ENCODE measurements at regions not wholly inside any gene's neighbourhood (a gene's known extent, or its start where the extent isn't known, plus 50 kb on each side); places are given as distances from the start of the nearest gene placed in this dataset.

GRCh38 chr16:82231008-82231787 lies 61.2 kb upstream of the MPHOSPH6 start:
- ChIA-PET CTCF (ENCODE audit: partially characterized antibody) (interaction anchor here (0.8 to 6.9 kb wide), 22 partner anchors 8 to 337 kb away, joined by 3 to 46 read pairs (median 4); no protein-coding TSS in a partner anchor), POLR2A (ENCODE audit: partially characterized antibody) (no interaction called here)
- Histone ChIP-seq H3K79me2 (ENCODE audit: control insufficient read depth in 1 of 2, insufficient read depth in 2 of 2, low read length in 2 of 2) (no peaks in the 10 kb centered on the region), H2AK5ac (ENCODE audit: low read depth, low read length) (no peak overlapping the region), H3K9me3 (ENCODE audit: insufficient read depth in 2 of 2, low read depth in 1 of 2, low read length in 1 of 2) (no peaks in the 10 kb centered on the region), H2AFZ (ENCODE audit: low read length) (no peak overlapping the region), H3K4me3 (ENCODE audit: extremely low read depth in 1 of 4, insufficient read depth in 2 of 4, low read depth in 3 of 4, low read length in 4 of 4) (no peak overlapping the region), H3K4me1 (replicated peaks in 1 of 4; ENCODE audit: control insufficient read depth in 3 of 4, insufficient read depth in 4 of 4, low read length in 3 of 4) (no peaks in the 10 kb centered on the region), H2BK120ac (replicated peaks; ENCODE audit: low read depth, low read length) (no peak overlapping the region), H2BK20ac (ENCODE audit: low read length) (no peak overlapping the region), H3K56ac (replicated peaks; ENCODE audit: insufficient read length, low read depth, low read length) (no peak overlapping the region), H2BK15ac (ENCODE audit: low read length) (no peak overlapping the region), H2BK5ac (ENCODE audit: low read depth, low read length) (no peak overlapping the region), H3K23ac (ENCODE audit: insufficient read length) (no peak overlapping the region), H4K8ac (ENCODE audit: extremely low read depth, insufficient read depth, low read length) (no peak overlapping the region), H3K79me1 (ENCODE audit: low read depth, low read length) (no peaks in the 10 kb centered on the region), H3K4ac (replicated peaks; ENCODE audit: insufficient read length, low read depth, low read length) (no peak overlapping the region), H3K27ac (ENCODE audit: low read depth, low read length) (no peak overlapping the region), H3K18ac (ENCODE audit: extremely low read depth, low read length) (no peak overlapping the region), H3K4me2 (ENCODE audit: insufficient read depth in 1 of 2, low read depth in 2 of 2, low read length in 2 of 2) (no peak overlapping the region), H4K20me1 (replicated peaks in 1 of 2; ENCODE audit: control insufficient read depth in 1 of 2, insufficient read depth in 2 of 2, low read length in 2 of 2) (no peaks in the 10 kb centered on the region), H4K91ac (replicated peaks; ENCODE audit: insufficient read length, low read length) (no peak overlapping the region), H4K5ac (ENCODE audit: insufficient read length, low read depth, low read length) (no peak overlapping the region), H3K36me3 (ENCODE audit: control insufficient read depth in 2 of 4, insufficient read depth in 4 of 4, low read length in 3 of 4) (no peaks in the 10 kb centered on the region), H3K27me3 (replicated peaks in 1 of 4; ENCODE audit: control insufficient read depth in 3 of 4, extremely low read depth in 1 of 4, insufficient read depth in 3 of 4, low read length in 3 of 4) (peaks cover 0 to 1% (median 0%) of the 10 kb centered on the region in 4 experiments; a peak in 1 of 7 replicates), H2BK12ac (ENCODE audit: low read depth, low read length) (no peak overlapping the region), H3K23me2 (ENCODE audit: low read depth, low read length) (no peaks in the 10 kb centered on the region), H3K14ac (ENCODE audit: insufficient read length) (no peak overlapping the region), H3K9ac (replicated peaks in 1 of 4; ENCODE audit: extremely low read depth in 1 of 4, low read depth in 3 of 4, low read length in 3 of 4) (no peak overlapping the region)
- DNase-seq (ENCODE audit: low read depth in 1 of 2, low spot score in 2 of 2) (no peak), FAIRE-seq (no peak)
- TF ChIP-seq BRCA1 (IDR thresholded peaks at IDR 0.05; ENCODE audit: low read depth, low read length) = no peak
- TF ChIP-seq TAF1 (IDR thresholded peaks at IDR 0.05; ENCODE audit: low read depth, low read length) = no peak
- no peak for TF ChIP-seq SAP30 (IDR thresholded peaks at IDR 0.05; ENCODE audit: insufficient read depth, insufficient replicate concordance, low read length)
- TF ChIP-seq USF2 (IDR thresholded peaks at IDR 0.05; ENCODE audit: low read length) = no peak
- no peak for TF ChIP-seq TBP (IDR thresholded peaks at IDR 0.05; ENCODE audit: low read depth, low read length)
- TF ChIP-seq MAFK (IDR thresholded peaks at IDR 0.05; ENCODE audit: low read depth, low read length) = no peak
- TF ChIP-seq KDM1A (IDR thresholded peaks at IDR 0.05; ENCODE audit: borderline replicate concordance, low read length) = no peak
- no peak for TF ChIP-seq SIRT6 (IDR thresholded peaks at IDR 0.05; ENCODE audit: low read length)
- WGBS, 2 experiments (ENCODE audit: extremely low coverage in 1 of 2, insufficient coverage in 1 of 2, insufficient read length in 1 of 2, insufficient replicate concordance in 2 of 2, low coverage in 1 of 2, low lambda C conversion rate in 2 of 2, missing lambda C conversion rate in 1 of 2) = 84% methylated on average over 6 of the region's 6 CpGs; no CpG with 5 or more reads in 1 of the 2 experiments

All from H1 (cell line).